ENCODE measurements at regions not wholly inside any gene's neighbourhood (a gene's known extent, or its start where the extent isn't known, plus 50 kb on each side); places are given as distances from the start of the nearest gene placed in this dataset.

DNA sequence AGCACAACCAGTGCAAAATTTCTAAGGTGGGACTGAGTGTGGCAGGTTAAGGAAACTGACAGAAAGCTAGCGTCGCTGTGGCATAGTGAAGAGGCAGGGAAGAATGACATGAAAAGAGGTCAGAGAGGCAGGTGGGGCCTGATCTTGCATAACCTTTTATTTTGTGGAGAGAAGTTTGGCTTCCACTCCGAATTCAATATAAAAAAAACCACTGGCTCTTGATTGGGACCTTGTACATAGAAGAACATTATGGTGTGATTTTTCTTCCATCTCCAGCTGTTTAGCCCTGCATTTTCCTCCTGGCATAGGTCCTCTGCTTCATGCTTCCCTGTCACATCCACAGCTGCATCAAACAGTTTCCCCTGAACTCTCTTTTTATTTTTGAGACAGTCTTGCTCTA lies 170.5 kb upstream of the MEOX2 start:
- no peak for DNase-seq (ENCODE audit: low read depth in 3 of 3)

DNA sequence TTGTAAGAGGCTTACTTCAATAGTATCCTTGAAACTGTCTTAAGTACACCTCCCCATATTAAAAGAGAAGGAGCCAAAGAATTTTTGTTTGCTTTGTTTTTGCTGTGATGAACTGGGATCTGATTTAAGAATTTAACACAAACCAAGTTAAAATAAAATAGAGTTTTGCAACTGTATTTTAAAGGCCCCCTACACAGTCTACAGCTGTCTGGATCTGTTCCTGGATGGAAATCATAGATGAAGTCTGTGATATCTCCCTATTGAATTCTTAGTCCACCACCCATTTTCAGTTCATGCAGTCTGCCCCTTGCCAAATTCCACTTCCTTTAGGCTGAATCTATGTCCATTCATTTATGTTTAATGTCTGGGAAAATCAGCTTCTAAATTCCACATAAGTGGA lies 169.8 kb upstream of the MEOX2 start:
- no peak for DNase-seq (ENCODE audit: low read depth in 3 of 3)

DNA sequence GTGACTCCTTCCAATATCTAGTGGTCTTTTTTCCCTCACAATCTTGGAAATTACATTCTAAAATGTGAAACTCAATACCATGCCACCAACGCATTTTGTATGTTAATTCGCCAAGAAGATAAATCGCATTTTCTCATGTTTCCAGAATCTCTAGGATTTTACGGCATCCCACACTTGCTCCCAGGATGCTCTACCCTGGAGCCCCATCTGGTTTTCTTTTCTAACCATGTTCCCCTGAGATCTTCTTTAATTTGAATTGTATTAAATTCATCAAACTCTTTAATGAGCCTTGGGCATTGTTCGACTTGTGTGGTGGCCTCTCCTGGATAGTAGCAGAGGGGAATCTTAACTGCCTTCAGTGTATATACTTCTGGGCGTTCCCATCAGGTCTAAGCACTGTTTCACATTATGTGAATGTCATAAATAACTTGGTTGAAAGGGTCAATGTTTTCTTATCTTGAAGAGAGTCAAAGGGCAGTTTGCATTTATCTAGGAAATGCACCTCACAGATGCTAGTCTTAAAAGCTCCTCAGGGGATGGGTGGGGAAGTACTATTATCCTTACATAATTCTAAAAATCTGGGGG lies 169.1 kb upstream of the MEOX2 start:
- DNase-seq (ENCODE audit: low read depth in 3 of 3): no peak

DNA sequence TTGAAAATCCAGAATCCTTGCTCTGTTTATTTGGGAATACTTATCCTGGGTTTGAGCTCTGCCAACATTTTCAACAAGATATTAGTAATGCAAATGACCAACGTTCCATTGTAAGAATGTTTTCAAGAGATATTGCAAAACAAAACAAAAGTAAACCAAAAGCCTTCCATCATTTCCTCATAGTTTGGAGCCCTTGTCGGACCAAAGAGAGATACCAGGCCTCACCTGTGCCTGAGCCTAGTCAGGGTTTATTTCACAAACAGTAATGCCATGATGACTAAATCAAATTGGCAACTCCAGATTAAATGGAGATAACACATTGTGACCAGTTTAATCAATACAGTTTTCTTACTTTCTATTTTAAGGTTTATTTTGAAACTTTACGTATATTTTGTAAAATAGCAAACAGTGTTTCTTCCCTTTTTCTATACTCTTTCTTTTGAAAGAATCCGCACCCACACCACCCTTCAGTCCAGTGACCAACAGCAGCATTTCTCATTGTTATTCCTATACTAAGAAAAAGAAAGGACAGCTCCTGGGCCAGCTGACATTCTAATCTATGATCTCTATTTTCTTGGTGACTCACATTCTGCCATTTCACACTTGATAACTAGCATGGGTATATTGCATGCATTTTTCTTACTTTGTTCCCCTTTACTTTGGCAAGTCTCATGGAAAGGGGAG lies 168.5 kb upstream of the MEOX2 start:
- DNase-seq (ENCODE audit: low read depth in 3 of 3): no peak

DNA sequence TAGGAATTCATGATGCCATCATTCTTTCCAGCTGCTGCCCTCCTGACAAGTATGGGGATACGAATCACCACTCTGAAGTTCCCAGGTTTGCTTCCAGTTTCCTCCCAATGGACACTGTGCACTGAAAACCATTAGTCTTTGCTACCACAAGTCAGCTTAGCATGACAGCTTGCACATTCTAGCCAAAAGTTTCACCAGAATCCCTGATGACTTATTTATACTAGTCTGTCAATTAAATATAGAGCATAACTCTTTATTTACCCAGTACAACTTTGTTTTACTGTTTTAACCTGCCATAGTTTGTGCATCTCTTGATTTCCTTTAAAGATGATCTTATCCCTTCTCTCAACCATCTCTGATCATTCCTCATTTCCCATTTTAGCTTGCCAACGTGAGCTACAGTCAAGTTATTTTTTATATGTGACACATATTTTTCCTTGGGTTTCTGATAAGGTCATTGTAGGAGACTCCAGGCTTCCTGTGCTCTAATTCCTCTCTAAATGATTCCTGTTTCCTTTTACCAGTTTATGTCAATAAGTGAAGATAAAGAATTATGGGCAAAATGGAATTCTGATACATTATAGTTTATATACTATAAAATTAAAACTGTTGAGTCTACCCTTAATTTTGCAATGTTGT lies 167.5 kb upstream of the MEOX2 start:
- DNase-seq (ENCODE audit: low read depth in 3 of 3): no peak

DNA sequence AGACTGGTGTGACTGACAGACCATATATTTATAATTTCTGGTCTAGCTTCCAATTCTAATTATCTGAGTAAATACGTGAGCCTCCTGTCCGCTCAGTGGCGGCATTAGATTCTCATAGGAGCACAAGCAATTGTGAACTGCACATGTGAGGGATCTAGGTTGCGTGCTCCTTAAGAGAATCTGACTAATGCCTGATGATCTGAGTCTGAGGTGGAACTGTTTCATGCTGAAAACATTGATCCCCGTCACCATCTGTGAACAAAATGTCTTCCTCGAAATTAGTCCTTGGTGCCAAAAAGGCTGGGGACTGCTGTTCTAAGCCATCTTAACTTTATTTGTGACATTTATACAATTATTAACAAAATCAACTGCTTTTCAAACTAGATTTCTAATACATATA lies 164.7 kb upstream of the MEOX2 start:
- no peak for DNase-seq (ENCODE audit: low read depth in 3 of 3)

DNA sequence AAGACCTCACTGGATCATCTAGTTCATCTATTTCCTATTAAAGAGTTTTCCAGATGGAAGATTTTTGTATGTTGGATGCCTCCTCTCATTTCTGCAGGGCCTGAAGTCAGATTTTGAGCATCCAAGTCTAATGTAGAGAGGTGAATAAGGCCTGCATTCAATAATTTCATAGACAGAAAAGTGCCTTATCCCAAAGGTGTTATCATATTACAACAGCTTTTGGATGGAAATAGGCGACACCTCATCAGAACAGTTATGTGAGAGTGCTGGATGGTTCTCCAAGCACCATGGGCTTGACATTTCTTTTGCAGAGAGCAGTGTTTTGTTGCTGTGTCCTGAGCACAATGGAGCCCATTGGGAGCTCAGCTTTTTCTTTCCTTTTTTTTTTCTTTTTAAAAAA lies 162.4 kb upstream of the MEOX2 start:
- DNase-seq (ENCODE audit: low read depth in 3 of 3): no peak

DNA sequence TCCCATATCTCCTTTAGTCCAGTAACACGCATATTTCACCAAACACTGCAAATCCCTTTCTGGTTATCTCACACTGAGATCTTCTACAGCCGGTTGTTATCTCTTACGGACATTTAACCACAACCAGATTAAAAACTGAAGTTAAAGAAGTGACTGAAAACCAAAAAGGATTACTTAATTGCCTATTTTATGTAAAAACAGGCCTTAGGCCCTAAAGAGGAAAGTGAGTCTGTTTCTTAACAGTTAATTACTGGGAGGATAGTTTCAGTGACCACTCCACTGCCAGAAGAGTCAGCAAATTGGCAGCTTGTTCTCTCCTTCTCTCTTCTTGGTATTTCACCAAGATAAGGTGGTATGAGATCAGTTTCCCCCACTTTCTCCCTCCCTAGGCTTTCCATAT lies 161.9 kb upstream of the MEOX2 start:
- DNase-seq (ENCODE audit: low read depth in 3 of 3): no peak

DNA sequence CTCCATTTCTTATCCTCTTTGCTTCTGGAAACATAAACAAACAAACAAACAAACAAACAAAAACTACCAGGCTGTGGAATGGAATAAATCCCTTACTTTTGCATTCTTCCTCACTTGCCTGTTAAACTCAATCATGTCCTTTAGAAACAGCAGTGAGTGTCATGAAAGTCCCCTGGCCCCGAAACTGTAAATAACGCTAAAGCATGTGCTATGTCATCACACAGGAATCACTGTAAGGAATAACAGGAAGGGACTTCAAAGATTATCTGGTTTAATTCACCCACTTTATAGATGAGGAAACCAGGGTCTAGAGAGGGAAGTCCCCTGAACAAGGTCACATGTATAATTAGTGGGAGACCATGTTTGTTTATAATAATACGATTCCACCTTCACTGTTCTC lies 159.4 kb upstream of the MEOX2 start:
- no peak for DNase-seq (ENCODE audit: low read depth in 3 of 3)

DNA sequence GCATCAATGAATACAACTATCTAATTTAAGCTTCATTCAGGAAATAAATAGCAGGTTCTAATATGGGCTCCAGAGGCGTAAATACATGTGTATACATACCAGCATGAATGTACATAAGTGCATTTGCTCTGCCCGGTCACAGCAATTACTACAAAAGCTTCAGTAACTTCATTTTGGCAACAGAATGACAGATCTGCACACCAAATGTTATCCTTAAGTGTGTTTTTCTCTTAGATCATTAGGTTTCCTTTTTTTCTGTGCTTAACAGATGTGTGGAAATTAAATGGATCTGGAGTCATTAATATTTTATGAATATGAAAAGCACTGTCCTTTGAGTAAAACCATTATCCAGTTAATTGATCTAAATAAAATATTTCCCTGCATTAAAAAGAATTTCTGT lies 159.0 kb upstream of the MEOX2 start:
- no peak for DNase-seq (ENCODE audit: low read depth in 3 of 3)

DNA sequence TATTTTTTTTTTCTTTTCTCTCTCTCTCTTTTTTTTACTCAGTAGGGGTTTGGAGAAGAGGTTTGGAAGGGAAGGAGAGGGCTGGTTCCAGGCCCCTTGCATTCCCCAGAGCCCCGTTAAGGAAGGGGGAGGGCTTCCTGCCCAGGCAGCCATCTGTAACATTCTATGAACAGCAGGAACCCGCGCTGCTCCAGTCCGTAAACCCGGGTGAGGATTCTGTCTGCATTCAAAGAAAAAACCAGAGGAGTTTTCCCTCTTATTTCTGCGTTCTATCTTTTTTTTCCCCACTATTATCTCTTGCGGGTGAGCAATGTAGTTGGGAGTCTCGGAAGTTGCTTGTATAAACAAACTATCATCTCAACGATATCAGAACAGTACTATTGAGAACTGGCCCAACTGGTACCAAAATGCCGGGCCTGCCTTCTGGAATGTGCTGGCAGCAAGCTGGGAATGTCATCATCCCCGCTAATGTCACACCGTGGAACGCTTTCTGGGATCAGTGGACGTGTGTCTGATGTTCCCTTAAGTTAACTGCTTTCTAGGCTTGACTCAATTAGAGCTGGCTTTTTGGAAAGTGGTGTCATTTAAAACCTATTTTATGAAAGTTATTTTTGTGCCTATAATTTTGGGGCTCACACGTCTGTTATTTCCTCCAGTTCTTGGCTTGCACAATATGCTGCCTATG lies 153.1 kb upstream of the MEOX2 start:
- no peak for DNase-seq (ENCODE audit: low read depth in 3 of 3)

DNA sequence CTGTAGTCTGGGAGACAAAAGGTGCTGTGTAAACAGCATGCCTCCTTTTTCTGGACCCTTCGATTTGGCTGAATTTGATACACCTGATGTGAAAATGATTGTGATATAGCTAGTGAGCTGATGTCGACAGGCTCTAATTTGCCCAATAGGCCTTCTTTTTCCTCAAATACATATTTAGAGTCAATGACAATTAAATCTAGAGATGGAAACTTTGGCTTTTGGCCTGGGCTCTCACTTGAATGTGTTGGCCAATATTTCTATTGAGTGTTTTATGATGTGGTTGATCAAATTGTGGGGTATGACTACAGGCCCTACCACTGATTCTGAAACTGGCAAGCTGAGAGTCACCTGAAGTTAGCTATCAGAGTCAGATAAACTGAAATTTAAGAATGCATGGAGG lies 151.8 kb upstream of the MEOX2 start:
- DNase-seq (ENCODE audit: low read depth in 3 of 3): no peak

DNA sequence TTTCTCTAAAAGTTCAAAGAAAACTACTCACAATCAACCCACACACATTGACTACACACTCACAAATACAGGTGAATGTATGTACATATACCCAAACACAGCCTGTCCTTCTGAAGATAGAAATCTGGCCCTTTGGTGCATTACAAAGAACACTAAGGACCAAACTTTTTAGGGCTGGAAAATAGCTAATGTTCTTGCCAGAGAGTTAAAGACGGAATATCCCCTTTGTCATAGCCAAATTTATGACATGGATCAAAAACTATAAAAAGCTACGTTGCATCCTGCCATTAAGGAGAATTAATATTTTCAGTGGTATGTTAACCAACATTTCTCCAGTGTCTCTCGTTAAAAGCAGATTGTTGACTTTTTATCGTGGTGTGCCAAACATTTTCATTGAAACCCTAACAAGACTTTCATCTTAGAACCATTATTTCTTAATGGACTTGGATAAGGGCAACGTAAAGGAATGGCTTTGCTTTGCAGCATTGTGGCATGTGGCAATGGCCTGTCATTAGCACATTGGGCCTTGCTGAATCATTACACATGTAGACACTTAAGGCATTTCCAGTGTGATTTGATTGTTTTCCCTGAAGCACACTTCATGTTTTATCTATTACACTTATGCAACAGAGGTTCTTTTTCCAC lies 150.9 kb upstream of the MEOX2 start:
- no peak for DNase-seq (ENCODE audit: low read depth in 3 of 3)

DNA sequence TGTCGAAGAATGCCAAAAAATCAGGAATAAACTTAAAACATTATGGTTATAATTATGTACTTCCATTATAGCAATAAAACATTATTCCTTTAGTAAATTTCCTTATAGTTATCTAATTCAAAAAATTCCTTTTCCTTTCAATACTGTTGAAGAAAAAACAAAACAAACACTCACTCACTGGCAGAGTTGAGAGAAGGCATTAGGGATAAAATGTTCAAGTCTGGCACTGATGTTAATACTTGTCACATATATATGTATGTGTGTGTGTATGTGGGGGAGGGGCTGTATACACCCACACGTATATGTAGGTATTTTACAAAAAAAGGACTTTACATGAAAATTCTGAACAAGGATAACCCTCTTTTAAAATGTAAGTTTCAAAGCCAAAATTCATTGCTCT lies 150.2 kb upstream of the MEOX2 start:
- no peak for DNase-seq (ENCODE audit: low read depth in 3 of 3)

DNA sequence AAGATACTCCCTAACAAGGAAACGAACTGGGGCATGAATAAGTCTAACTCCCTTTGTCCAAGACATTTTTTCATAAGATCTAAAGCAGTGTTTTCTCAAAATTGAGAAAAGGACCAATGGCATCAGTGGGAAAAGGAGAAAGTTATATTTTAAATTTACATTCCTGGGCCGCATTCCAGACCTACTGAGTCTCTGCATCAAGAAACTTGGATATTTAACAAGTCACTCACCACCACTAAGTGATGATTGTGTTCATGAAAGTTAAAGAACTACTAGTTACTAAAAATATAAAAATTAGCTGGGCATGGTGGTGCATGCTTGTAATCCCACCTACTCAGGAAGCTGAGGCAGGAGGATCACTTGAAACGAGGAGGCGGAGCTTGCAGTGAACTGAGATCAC lies 149.6 kb upstream of the MEOX2 start:
- DNase-seq (ENCODE audit: low read depth in 3 of 3): no peak

DNA sequence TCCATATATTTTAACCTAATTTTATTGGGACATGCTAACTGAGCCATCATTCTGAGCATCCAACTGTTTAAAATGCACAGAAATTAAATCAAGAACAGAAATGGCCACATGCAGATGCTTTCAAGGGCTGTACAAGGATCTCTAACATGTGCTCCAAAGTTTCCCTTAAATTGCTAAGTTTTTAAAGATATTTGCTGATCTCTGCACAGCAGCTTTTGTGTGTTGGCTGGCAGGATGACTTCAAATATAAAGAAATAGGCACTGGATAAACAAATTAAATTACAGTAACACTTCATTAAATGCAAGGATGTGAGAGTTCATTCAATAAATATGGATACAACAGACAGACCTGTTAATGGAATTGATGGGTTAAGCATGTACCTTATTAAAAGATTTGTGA lies 148.0 kb upstream of the MEOX2 start:
- DNase-seq (ENCODE audit: low read depth in 3 of 3): no peak

DNA sequence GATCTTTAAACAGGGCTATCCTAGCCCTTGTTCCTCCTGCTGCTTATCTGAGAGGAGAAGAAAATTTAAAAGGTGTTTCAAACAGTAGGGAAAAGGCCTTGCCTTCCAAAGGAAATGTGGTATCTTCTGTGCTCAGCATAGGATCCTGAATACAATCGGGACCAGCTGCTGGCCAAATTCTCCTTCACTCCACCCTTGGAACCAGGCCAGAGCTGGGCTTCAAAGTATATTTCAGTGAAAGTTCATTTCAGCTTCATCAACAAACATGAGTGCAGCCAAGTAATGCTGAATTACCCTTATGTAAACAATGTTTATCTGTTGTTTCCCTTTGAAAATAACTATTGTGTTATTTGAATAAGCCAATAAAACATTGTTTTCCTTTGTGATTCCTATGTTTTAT lies 146.5 kb upstream of the MEOX2 start:
- DNase-seq (ENCODE audit: low read depth in 3 of 3): no peak

DNA sequence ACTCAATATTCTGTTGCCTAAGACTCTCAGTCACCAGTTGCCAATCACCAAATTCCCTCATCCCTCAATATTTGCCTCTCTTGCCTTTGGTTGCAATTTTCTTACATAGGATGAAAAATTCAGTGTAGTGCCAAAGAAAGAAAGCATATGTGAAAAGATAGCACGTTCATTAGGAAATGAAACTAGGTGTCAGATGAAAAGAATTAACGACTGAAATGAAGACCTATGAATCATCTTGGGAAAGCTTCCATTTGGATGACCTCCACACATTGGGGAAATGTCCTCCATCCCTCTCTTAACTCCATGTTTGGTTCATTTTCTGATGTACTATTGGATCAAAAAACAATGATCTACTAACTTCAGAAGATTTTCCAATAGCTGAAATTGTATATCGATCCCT lies 145.1 kb upstream of the MEOX2 start:
- no peak for DNase-seq (ENCODE audit: low read depth in 3 of 3)

DNA sequence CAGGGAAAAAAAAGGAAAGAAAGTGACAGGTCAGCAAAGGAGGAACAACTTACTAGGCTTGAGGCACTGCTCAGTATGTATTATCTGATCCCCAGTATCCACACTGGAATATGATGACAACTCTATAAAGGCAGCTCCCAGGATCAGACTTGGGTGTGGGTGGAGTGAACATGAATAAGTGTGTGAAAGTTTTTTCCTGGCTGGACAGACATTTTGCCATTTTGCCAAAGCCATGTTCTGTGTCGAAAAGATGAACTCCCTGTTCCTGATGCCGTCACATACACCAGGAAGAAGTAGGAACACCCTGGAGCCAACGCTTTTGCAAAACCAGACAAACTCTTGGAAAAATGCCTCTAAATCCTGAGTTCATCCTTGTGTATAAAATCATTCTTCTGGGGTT lies 143.2 kb upstream of the MEOX2 start:
- DNase-seq (ENCODE audit: low read depth in 3 of 3): no peak

DNA sequence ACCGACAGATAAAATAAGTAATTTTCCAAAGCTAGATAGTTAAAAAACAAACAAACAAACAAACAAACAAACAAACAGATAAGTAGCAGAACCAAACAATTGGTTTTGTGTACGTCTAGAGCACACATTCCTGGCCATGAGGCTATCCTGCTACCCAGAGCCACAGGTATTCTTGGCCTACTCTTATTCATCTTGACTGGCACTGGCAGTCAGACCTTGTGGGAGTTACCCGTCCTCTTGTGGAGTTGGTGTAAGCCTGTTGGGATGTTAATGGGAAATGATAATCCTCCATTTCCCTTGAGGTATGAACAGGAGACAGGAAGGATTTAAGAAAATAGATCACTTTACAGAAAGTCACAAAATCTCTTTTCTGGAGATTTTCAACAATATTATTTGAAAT lies 142.4 kb upstream of the MEOX2 start:
- DNase-seq (ENCODE audit: low read depth in 3 of 3): no peak

DNA sequence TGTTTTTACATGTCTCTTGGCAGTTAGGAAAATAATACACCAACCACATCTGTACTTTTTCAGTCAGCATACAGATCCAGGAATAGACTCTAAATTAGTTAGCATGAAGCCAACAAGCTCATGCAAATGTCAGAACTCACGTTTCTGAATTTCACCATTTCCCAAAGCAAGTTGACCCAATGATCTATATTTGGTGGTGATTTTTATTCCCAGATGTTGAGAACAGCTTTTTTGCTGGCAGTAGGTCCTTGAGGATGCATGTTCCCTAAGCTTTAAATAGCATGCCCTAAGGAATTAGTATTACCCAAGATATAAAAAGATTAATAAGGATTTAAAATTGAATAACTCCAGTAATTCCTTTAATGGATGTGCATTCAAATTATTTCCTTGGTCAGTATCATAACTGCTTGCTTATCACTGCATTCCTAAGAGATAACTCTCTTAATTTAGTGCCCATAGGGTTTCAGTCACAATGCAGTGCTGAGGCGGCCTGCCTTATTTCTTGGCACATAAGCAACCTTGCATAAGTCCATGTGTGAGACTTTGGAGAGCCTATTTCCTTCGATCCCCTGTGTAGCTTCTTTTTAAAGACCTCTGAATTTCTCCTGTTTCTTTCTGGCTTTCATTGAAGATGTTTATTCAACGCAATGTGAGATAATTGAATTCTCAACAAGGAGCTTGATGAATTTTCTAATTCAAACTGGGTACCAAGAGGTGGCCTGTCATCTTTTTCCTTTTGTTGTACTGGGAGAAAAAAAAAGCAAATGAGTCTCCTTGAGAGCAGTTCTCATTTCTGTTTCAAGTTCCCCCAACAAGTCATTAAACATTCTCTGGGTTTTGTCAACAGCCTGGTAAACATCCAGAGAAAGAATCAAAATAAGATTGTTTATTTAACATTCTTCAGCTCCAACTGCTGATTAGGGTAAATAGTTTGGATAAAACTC lies 135.3 kb upstream of the MEOX2 start:
- DNase-seq (ENCODE audit: low read depth in 3 of 3): no peak
